Right lobe of liver (tissue), 4 donors: ENCODE measurements at regions not wholly inside any gene's neighbourhood (a gene's known extent, or its start where the extent isn't known, plus 50 kb on each side); places are given as distances from the start of the nearest gene placed in this dataset.

Experiments
- POLR2A ChIP-seq: fragments of 450-650 bp; IDR thresholded peaks from one replicate; pipeline ENCODE4 v1.6.1; 2017; ENCODE audit warnings: antibody characterized with exemption, mild to moderate bottlenecking
- TF ChIP-seq, protein P1 (sequence below), 4 donors: fragments of 200-600 bp in 3 of 4; fragments of 450-650 bp in 1 of 4; IDR thresholded peaks; one replicate each; pipeline versions ENCODE4 v1.5.1 to v1.8.0; 2016 to 2022; ENCODE audit warnings: antibody characterized with exemption in 4 of 4, mild to moderate bottlenecking in 2 of 4
- donor health status: DM: no; HTN: no; CAD: no.
- donor health status: DM: no; HTN: no; CAD: no.
- donor health status: DM: no; HTN: yes; CAD: no.

DNA sequence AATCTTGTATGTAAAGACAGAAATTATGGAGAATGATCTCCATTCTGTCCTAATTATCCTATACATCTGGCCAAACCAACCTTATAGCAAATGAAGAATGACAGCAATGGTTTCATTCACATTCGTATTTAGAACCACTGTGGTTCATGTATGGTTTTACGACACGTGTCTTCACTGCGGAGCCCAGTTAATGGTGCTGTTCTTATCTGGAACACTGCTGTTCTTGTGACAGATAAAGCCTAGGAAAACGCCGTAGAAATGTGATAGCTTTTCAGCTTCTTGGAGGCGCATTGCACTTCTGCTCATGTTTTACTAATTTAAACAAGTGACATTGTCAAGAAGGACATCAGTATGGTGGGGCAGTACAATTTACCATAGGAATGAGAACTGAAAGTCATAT lies 2266.4 kb upstream of the TENM3 start:
- TF ChIP-seq, protein P1, sequence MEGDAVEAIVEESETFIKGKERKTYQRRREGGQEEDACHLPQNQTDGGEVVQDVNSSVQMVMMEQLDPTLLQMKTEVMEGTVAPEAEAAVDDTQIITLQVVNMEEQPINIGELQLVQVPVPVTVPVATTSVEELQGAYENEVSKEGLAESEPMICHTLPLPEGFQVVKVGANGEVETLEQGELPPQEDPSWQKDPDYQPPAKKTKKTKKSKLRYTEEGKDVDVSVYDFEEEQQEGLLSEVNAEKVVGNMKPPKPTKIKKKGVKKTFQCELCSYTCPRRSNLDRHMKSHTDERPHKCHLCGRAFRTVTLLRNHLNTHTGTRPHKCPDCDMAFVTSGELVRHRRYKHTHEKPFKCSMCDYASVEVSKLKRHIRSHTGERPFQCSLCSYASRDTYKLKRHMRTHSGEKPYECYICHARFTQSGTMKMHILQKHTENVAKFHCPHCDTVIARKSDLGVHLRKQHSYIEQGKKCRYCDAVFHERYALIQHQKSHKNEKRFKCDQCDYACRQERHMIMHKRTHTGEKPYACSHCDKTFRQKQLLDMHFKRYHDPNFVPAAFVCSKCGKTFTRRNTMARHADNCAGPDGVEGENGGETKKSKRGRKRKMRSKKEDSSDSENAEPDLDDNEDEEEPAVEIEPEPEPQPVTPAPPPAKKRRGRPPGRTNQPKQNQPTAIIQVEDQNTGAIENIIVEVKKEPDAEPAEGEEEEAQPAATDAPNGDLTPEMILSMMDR (IDR thresholded peaks at IDR 0.05), result no peak
- no peak for TF ChIP-seq POLR2A
